PFSK-1 (cell line): ENCODE measurements at regions not wholly inside any gene's neighbourhood (a gene's known extent, or its start where the extent isn't known, plus 50 kb on each side); places are given as distances from the start of the nearest gene placed in this dataset.

Source experiments
- FOXP2 ChIP-seq: optimal IDR thresholded peaks from 2 replicates; pipeline ENCODE3; 2011; ENCODE audit warnings: borderline replicate concordance, control low read depth, inconsistent platforms; ENCODE audit not compliant: insufficient read depth; ENCODE audit errors: extremely low read length, extremely low read depth
- POLR2AphosphoS5 ChIP-seq: IDR thresholded peaks from 2 replicates; pipeline ENCODE4 v1.6.1; 2012; ENCODE audit warnings: low read depth, mild to moderate bottlenecking, control low read depth, low read length, moderate library complexity
- REST ChIP-seq, 2 experiments: IDR thresholded peaks; 2 replicates each; pipeline versions ENCODE4 v1.6.1 to v1.8.0; 2011 to 2012; ENCODE audit warnings: low read depth in 2 of 2, low read length in 2 of 2, control low read depth in 1 of 2, inconsistent platforms in 1 of 2, mild to moderate bottlenecking in 1 of 2, moderate library complexity in 1 of 2; ENCODE audit not compliant: insufficient read depth in 1 of 2
- SIN3A ChIP-seq: IDR thresholded peaks from 2 replicates; pipeline ENCODE4 v1.6.1; 2012; ENCODE audit warnings: mild to moderate bottlenecking, low read length, moderate library complexity, borderline replicate concordance; ENCODE audit not compliant: insufficient read depth
- TAF1 ChIP-seq: IDR thresholded peaks from 2 replicates; pipeline ENCODE4 v1.6.1; 2012; ENCODE audit warnings: low read length, control low read depth, borderline replicate concordance; ENCODE audit not compliant: insufficient read depth

- TF ChIP-seq SIN3A (no peak), FOXP2 (peak; percentile 47)
Measured at GRCh38 chr10:52621635-52622079, 150.9 kb downstream of the MBL2 start.

- TF ChIP-seq TAF1 (no peak), POLR2AphosphoS5 (no peak), SIN3A (no peak), REST (IDR thresholded peaks at IDR 0.05; ENCODE audit: insufficient read depth in 1 of 2, low read depth in 2 of 2, low read length in 2 of 2) (no peak), FOXP2 (no peak)
Measured at GRCh38 chr10:52623761-52624160, 148.8 kb downstream of the MBL2 start.

- TF ChIP-seq FOXP2 (no peak), REST (IDR thresholded peaks at IDR 0.05; ENCODE audit: insufficient read depth in 1 of 2, low read depth in 2 of 2, low read length in 2 of 2) (no peak), POLR2AphosphoS5 (no peak), TAF1 (no peak), SIN3A (no peak)
Measured at GRCh38 chr10:52627279-52627678, 145.3 kb downstream of the MBL2 start.

- no peak for TF ChIP-seq REST (IDR thresholded peaks at IDR 0.05; ENCODE audit: insufficient read depth in 1 of 2, low read depth in 2 of 2, low read length in 2 of 2)
- TF ChIP-seq TAF1 = no peak
- no peak for TF ChIP-seq SIN3A
- TF ChIP-seq POLR2AphosphoS5 = no peak
- TF ChIP-seq FOXP2 = no peak
Measured at GRCh38 chr10:52631146-52631545, 141.4 kb downstream of the MBL2 start.

GRCh38 chr10:52631648-52632047 lies 140.9 kb downstream of the MBL2 start:
- TF ChIP-seq TAF1 = no peak
- TF ChIP-seq SIN3A = no peak
- TF ChIP-seq REST (IDR thresholded peaks at IDR 0.05; ENCODE audit: insufficient read depth in 1 of 2, low read depth in 2 of 2, low read length in 2 of 2) = no peak
